Body of pancreas (tissue), 4 donors: ENCODE measurements at regions not wholly inside any gene's neighbourhood (a gene's known extent, or its start where the extent isn't known, plus 50 kb on each side); places are given as distances from the start of the nearest gene placed in this dataset.

ENCODE experiments used
- CTCF ChIP-seq, 7 experiments: fragments of 450-650 bp in 4 of 7; fragments of 200-600 bp in 3 of 7; sonication (generic) in 3 of 7; IDR thresholded peaks; one replicate each; pipeline ENCODE4 v1.5.1; 2016 to 2019; ENCODE audit warnings: antibody characterized with exemption in 7 of 7
- POLR2A ChIP-seq, 3 donors: fragments of 450-650 bp; IDR thresholded peaks; one replicate each; pipeline ENCODE4 v1.6.1; 2016; ENCODE audit warnings: antibody characterized with exemption in 3 of 3, mild to moderate bottlenecking in 2 of 3

GRCh38 chr20:24210356-24210755 lies 221.8 kb upstream of the GGTLC1 start:
- TF ChIP-seq CTCF (IDR thresholded peaks at IDR 0.05) (no peak), POLR2A (IDR thresholded peaks at IDR 0.05) (no peak)
